ENCODE measurements at regions not wholly inside any gene's neighbourhood (a gene's known extent, or its start where the extent isn't known, plus 50 kb on each side); places are given as distances from the start of the nearest gene placed in this dataset.
"Not testable (repeated sequence)": the region's sequence is repeated elsewhere in the genome, so short reads cannot be mapped to it uniquely, and the experiment has no call there.

DNA sequence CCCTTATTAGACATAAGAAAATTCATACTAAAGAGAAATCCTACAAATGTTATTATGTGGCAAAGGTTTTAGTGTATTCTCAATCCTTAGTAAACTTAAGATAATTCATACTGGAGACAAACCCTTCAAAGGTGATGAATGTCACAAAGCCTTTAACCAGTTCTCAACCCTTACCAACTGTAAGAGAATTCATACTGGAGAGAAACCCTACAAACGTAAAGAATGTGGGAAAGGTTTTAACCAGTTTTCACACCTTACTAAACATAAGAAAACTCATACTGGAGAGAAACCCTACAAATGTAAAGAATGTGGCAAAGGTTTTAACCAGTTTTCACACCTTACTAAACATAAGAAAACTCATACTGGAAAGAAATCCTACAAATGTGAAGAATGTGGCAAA, 93.2 kb downstream of the ZNF680 start:
- POLR2A ChIA-PET: no interaction called here
- Mint-ChIP-seq H3K9me3 (peaks cover 29% of the 10 kb centered on the region), H3K27me3 (no peaks in the 10 kb centered on the region), H3K4me3 (no peak overlapping the region), H3K27ac (no peak overlapping the region), H3K4me1 (no peaks in the 10 kb centered on the region), H3K36me3 (ENCODE audit: low read depth) (no peaks in the 10 kb centered on the region)
- CTCF ChIA-PET: no interaction called here
- no peak for DNase-seq

DNA sequence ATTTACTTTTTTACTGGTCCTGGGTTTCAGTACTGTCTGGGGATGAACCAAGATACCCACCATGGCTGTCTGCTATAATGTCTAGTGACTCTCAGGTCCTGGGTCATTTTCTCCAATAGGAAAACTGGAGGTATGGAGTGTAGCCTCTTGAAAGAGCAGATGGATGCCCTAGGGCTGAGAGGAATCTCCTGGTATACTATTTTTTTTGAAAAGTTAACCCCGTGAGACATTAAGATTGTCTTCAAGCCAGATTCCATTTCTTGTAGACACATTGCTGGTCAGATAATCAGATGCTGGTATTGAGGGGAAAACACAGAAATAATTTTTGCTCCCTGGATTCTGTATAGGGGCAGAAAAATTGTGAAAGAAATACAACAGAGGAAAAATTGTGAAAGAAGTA, 97.3 kb downstream of the ZNF680 start:
- no peak overlapping the region for H3K27ac Mint-ChIP-seq
- CTCF ChIA-PET: no interaction called here
- no peak for DNase-seq
- H3K4me3 Mint-ChIP-seq: no peak overlapping the region
- H3K27me3 Mint-ChIP-seq: no peaks in the 10 kb centered on the region
- no peaks in the 10 kb centered on the region for H3K36me3 Mint-ChIP-seq (ENCODE audit: low read depth)
- POLR2A ChIA-PET: no interaction called here
- H3K9me3 Mint-ChIP-seq: peaks cover 30% of the 10 kb centered on the region
- peaks cover 3% of the 10 kb centered on the region for H3K4me1 Mint-ChIP-seq

DNA sequence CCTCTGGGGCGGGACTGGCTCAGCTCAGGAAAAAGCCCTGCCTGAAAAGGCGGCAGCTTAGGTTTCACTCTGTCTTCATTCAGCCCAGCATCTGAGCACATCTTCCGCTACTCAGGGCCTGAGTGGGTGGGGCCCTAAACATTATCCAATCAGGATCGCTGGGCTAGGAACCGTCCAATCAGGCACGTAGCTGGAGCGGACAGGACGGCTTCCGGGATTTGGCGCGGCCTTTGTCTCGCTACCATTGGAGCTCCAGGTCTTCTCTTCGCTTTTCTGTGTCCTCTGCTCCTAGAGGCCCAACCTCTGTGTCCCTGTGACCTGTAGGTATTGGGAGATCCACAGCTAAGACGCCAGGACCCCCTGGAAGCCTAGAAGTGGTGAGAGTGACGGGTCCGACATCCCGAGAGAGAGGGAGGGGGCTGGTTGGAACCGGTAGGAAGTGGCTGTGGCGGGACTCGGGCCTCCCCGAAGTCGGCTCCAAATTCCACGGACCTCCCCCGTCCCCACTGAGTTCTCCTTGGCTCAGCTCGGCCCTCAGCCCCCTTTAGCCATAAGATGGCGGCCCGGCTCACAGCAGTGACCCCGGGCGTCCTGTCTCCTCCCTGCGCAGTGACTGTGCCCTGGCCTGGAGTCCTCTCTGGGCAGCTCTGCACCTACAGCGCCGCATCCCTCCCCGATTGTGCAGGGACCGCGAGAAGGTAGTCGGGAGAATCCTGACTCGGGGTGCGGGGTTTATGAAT, 99.1 kb downstream of the ZNF680 start:
- Mint-ChIP-seq H3K27me3 (no peaks in the 10 kb centered on the region), H3K9me3 (peaks cover 21% of the 10 kb centered on the region), H3K4me1 (peaks cover 3% of the 10 kb centered on the region), H3K27ac (peak overlapping the region; percentile 36), H3K4me3 (peak overlapping the region; percentile 52), H3K36me3 (ENCODE audit: low read depth) (no peaks in the 10 kb centered on the region)
- CTCF ChIA-PET: no interaction called here
- POLR2A ChIA-PET: no interaction called here
- peak; percentile 27 for DNase-seq

DNA sequence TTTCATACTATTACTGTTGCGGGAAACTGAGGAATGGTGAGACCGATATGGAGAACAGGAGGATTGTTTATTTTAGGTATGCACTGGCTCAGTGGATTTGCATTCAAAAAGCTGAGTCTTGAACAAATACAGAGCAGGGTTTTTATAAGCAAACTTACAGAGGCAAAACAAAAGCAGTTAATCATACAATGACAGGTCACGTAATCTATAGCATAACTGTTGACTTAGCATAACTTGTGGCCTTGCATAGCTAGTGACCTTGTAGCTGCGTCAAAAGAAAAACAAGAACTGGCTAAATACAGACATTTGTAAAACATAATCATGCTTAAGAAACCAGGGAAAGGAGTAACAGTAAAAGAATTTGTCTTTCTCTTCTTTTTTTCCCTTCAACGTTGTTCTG, 103.0 kb downstream of the ZNF680 start:
- POLR2A ChIA-PET; H3K4me3 Mint-ChIP-seq; DNase-seq; H3K9me3 Mint-ChIP-seq; H3K27ac Mint-ChIP-seq; H3K4me1 Mint-ChIP-seq; H3K27me3 Mint-ChIP-seq; H3K36me3 Mint-ChIP-seq (ENCODE audit: low read depth); CTCF ChIA-PET: not testable (repeated sequence)

DNA sequence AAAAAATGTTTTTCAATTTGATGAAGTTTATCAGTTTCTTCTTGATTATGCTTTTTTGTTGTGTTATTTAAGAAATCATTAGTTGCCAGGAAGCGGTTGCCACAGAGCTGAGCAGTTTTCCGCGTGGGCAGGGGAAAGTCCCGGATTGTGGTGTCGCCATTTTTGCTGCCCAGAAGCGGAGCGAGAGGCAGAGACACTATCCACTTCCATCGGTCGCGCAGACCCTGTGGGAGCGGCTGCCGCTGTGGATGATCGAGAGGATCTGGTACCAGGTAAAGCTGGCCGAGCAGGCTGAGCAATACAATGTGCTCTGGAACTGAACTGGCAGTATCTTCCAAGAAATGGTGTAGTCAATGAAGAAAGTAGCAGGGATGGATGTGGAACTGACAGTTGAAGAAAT, 119.8 kb downstream of the ZNF736 start:
- Mint-ChIP-seq H3K27ac (no peak overlapping the region), H3K9me3 (peaks cover 19% of the 10 kb centered on the region), H3K4me3 (no peak overlapping the region), H3K27me3 (no peaks in the 10 kb centered on the region), H3K36me3 (ENCODE audit: low read depth) (no peaks in the 10 kb centered on the region), H3K4me1 (no peaks in the 10 kb centered on the region)
- ChIA-PET CTCF (no interaction called here), POLR2A (no interaction called here)
- no peak for DNase-seq

DNA sequence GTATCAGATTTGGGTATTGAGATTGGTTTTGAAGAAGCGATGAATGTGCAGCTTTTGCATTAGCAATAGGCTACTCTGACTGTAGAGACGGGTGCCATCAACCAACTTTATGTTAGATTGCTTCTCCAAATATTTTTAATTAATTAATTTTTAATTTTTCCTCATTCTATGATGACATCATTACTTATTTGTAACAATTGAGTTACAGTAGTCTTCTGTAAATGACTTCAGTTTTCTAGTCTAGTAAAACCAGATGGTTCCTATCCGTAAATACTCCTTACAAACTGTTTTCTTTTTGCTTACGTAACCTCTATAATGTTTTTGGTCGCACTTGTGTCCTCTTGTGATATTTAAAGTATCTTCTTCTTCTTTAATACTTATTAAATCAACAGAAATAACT, 118.1 kb downstream of the ZNF736 start:
- H3K4me1 Mint-ChIP-seq: no peaks in the 10 kb centered on the region
- H3K4me3 Mint-ChIP-seq: no peak overlapping the region
- H3K27me3 Mint-ChIP-seq: no peaks in the 10 kb centered on the region
- ChIA-PET CTCF (no interaction called here), POLR2A (no interaction called here)
- no peak for DNase-seq
- H3K36me3 Mint-ChIP-seq (ENCODE audit: low read depth): no peaks in the 10 kb centered on the region
- H3K27ac Mint-ChIP-seq: no peak overlapping the region
- H3K9me3 Mint-ChIP-seq: peaks cover 19% of the 10 kb centered on the region

DNA sequence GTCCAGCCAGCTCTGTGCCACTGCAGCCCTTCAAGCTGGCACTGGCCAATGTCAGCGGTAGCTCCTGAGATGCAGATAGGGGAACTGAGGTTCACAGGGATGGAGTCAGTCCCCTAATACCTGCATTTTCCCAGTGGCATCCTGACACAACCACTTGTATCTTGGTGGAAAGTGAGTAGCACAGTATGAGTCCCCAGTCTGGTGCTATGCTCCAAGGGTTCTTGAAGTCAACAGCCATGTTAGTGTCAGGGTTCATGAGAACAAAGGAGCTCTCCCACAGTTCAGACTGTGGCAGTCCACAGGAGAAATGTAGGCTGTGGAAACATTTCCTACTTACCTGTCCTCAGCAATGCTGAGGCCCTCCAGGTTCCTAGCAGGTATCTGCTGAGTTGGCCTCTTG, 115.5 kb downstream of the ZNF736 start:
- Mint-ChIP-seq H3K9me3 (peaks cover 14% of the 10 kb centered on the region), H3K36me3 (ENCODE audit: low read depth) (no peaks in the 10 kb centered on the region), H3K27ac (no peak overlapping the region), H3K4me1 (no peaks in the 10 kb centered on the region), H3K4me3 (no peak overlapping the region), H3K27me3 (no peaks in the 10 kb centered on the region)
- no peak for DNase-seq
- POLR2A ChIA-PET: no interaction called here
- CTCF ChIA-PET: no interaction called here

DNA sequence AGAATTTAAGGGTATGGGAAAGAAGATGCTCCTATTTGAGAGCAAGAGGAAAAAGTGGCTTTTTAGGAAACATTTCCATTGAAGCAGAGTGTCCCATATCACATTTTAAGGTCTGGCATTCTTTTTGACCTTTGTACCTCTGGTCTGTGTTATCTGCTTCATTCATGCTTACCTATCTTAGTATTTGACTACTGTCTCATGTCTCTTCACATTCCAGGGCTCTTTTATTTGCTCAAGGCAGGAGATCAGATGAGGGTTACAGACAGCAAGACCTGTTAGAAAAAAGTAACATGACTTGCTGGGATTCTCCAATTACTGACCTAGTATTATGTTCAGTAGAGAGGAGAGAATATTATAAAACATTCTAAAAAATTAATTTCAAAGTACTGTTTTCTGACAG, 111.7 kb downstream of the ZNF736 start:
- CTCF ChIA-PET; H3K27me3 Mint-ChIP-seq; H3K4me3 Mint-ChIP-seq; POLR2A ChIA-PET; H3K4me1 Mint-ChIP-seq; DNase-seq; H3K36me3 Mint-ChIP-seq (ENCODE audit: low read depth); H3K27ac Mint-ChIP-seq: not testable (repeated sequence)
- peaks cover 25% of the 10 kb centered on the region for H3K9me3 Mint-ChIP-seq

DNA sequence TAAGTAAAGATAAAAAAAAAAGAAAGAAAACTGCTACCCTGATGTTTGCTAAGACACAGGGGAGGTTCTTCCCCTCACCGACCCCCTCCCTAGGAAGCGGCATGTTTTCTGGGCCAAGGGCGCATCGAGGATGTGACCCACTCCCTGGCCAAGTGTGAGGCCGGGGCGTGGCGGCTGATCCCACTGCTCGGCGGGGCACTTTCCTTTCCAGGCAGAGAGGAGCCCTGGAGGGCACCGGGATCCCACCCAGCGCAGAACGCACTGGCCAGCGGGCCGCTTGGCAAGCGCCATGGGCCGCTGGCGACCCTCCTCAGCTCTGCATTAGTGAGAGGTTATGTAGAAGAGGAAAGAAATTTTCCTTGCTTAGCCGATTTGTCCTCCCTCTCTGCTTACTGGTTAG, 93.4 kb downstream of the ZNF736 start:
- no peaks in the 10 kb centered on the region for H3K36me3 Mint-ChIP-seq (ENCODE audit: low read depth)
- H3K4me3 Mint-ChIP-seq: no peak overlapping the region
- no peak for DNase-seq
- no peak overlapping the region for H3K27ac Mint-ChIP-seq
- H3K27me3 Mint-ChIP-seq: no peaks in the 10 kb centered on the region
- ChIA-PET CTCF (no interaction called here), POLR2A (no interaction called here)
- H3K9me3 Mint-ChIP-seq: peaks cover 44% of the 10 kb centered on the region
- H3K4me1 Mint-ChIP-seq: no peaks in the 10 kb centered on the region

All from activated CD4-positive, alpha-beta T cell treated with anti-CD3 and anti-CD28 coated beads, Interleukin-2, amount 10 ng/mL, durations not matched to agents 7 days and 5 days (primary cell).